HL-60 (cell line): ENCODE measurements at regions not wholly inside any gene's neighbourhood (a gene's known extent, or its start where the extent isn't known, plus 50 kb on each side); places are given as distances from the start of the nearest gene placed in this dataset.

ENCODE experiments used
- DNase-seq, 2 experiments: peaks; one replicate each; pipeline ENCODE4 v3.0.0-alpha.2; 2010 to 2020; ENCODE audit warnings: low read depth in 1 of 2, low spot score in 1 of 2
- H3K27ac ChIP-seq: fragments of 250-450 bp; sonication (Bioruptor Pico); replicated peaks from 2 replicates; pipeline ENCODE4 v1.5.1; 2020; ENCODE audit warnings: mild to moderate bottlenecking, moderate library complexity
- H3K27me3 ChIP-seq: fragments of 250-450 bp; sonication (Bioruptor Pico); 2 replicates; pipeline ENCODE4 v1.5.1; 2021; ENCODE audit warnings: mild to moderate bottlenecking, moderate library complexity; ENCODE audit not compliant: insufficient read depth, poor library complexity, severe bottlenecking
- H3K4me3 ChIP-seq: replicated peaks from 2 replicates; pipeline ENCODE4 v1.5.1; 2011; ENCODE audit warnings: mild to moderate bottlenecking, control low read depth, low read length; ENCODE audit not compliant: insufficient read depth
- GABPA ChIP-seq: IDR thresholded peaks from 2 replicates; pipeline ENCODE4 v1.6.1; 2012; ENCODE audit warnings: low read depth
- POLR2AphosphoS5 ChIP-seq: IDR thresholded peaks from 2 replicates; pipeline ENCODE4 v1.6.1; 2012; ENCODE audit warnings: low read depth
- SPI1 ChIP-seq: IDR thresholded peaks from 2 replicates; pipeline ENCODE4 v1.6.1; 2012; ENCODE audit warnings: low read depth, mild to moderate bottlenecking, borderline replicate concordance
- TF ChIP-seq, protein P1 (sequence below): IDR thresholded peaks from one replicate; pipeline ENCODE4 v1.5.1; 2011; ENCODE audit warnings: low read length, control low read depth, inconsistent platforms; ENCODE audit not compliant: insufficient read depth
- TF ChIP-seq, protein P2 (sequence below): IDR thresholded peaks from 2 replicates; pipeline ENCODE4 v1.6.1; 2012; ENCODE audit warnings: low read depth; ENCODE audit not compliant: insufficient replicate concordance

DNA sequence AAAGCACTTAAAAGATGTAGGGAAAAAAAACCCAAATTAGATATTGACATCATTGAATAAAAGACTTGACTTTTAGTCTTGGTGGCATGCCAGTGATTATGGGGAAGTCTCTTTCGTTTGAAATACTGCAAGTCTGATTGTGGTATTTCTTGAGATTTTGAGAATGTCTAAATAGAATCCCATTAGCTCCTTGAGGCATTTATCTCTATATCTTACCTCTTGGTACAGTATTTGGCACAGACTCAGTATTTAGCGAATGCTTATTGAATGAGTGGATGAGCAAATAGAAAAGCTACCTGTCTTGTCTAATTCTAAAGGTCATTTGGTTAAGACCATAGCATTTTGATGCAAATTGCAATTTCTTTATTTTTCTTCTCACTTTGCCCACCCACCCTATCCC lies 156.5 kb downstream of the TFAP2B start:
- no peak overlapping the region for H3K27ac ChIP-seq
- H3K4me3 ChIP-seq = no peak overlapping the region
- DNase-seq = no peak
- TF ChIP-seq, protein P1, sequence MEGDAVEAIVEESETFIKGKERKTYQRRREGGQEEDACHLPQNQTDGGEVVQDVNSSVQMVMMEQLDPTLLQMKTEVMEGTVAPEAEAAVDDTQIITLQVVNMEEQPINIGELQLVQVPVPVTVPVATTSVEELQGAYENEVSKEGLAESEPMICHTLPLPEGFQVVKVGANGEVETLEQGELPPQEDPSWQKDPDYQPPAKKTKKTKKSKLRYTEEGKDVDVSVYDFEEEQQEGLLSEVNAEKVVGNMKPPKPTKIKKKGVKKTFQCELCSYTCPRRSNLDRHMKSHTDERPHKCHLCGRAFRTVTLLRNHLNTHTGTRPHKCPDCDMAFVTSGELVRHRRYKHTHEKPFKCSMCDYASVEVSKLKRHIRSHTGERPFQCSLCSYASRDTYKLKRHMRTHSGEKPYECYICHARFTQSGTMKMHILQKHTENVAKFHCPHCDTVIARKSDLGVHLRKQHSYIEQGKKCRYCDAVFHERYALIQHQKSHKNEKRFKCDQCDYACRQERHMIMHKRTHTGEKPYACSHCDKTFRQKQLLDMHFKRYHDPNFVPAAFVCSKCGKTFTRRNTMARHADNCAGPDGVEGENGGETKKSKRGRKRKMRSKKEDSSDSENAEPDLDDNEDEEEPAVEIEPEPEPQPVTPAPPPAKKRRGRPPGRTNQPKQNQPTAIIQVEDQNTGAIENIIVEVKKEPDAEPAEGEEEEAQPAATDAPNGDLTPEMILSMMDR = no peak
- TF ChIP-seq, protein P2, sequence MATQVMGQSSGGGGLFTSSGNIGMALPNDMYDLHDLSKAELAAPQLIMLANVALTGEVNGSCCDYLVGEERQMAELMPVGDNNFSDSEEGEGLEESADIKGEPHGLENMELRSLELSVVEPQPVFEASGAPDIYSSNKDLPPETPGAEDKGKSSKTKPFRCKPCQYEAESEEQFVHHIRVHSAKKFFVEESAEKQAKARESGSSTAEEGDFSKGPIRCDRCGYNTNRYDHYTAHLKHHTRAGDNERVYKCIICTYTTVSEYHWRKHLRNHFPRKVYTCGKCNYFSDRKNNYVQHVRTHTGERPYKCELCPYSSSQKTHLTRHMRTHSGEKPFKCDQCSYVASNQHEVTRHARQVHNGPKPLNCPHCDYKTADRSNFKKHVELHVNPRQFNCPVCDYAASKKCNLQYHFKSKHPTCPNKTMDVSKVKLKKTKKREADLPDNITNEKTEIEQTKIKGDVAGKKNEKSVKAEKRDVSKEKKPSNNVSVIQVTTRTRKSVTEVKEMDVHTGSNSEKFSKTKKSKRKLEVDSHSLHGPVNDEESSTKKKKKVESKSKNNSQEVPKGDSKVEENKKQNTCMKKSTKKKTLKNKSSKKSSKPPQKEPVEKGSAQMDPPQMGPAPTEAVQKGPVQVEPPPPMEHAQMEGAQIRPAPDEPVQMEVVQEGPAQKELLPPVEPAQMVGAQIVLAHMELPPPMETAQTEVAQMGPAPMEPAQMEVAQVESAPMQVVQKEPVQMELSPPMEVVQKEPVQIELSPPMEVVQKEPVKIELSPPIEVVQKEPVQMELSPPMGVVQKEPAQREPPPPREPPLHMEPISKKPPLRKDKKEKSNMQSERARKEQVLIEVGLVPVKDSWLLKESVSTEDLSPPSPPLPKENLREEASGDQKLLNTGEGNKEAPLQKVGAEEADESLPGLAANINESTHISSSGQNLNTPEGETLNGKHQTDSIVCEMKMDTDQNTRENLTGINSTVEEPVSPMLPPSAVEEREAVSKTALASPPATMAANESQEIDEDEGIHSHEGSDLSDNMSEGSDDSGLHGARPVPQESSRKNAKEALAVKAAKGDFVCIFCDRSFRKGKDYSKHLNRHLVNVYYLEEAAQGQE = no peak
- TF ChIP-seq POLR2AphosphoS5 = no peak
- H3K27me3 ChIP-seq = no peaks in the 10 kb centered on the region

GRCh38 chr6:50976907-50977306 lies 158.2 kb downstream of the TFAP2B start:
- no peak for DNase-seq
- H3K27me3 ChIP-seq = no peaks in the 10 kb centered on the region
- TF ChIP-seq POLR2AphosphoS5 = no peak
- no peak for TF ChIP-seq GABPA
- TF ChIP-seq, protein P1 = no peak
- TF ChIP-seq, protein P2 = no peak
- TF ChIP-seq SPI1 = no peak
- no peak overlapping the region for H3K27ac ChIP-seq
- H3K4me3 ChIP-seq = no peak overlapping the region

- H3K4me3 ChIP-seq = no peak overlapping the region
- DNase-seq = no peak
- H3K27ac ChIP-seq = no peak overlapping the region
- H3K27me3 ChIP-seq = no peaks in the 10 kb centered on the region
- TF ChIP-seq POLR2AphosphoS5 = no peak
- TF ChIP-seq, protein P1 = no peak
- TF ChIP-seq GABPA = no peak
- no peak for TF ChIP-seq SPI1
- TF ChIP-seq, protein P2 = no peak
Measured at GRCh38 chr6:50977796-50978195, 159.1 kb downstream of the TFAP2B start.
